ENCODE measurements at regions not wholly inside any gene's neighbourhood (a gene's known extent, or its start where the extent isn't known, plus 50 kb on each side); places are given as distances from the start of the nearest gene placed in this dataset.

DNA sequence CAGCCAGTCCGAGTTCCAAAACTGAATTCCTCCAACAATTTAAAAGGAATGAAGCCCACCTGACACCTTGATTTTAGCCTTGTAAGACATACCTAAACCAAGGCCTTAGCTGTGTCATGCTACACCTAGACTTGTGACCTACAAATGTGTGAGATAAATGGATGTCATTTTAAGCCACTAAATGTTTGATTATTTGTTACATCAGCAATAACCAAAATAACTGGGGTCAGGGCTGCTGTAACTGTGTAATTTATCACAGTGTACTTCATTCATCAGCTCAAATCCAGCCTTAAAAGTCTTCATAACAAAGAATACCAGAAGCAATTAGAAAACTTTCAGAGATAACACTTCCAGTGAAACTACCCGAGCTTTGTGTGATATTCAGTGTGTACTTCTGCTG is 673.0 kb upstream of the ANO3 start:
- H3K27ac ChIP-seq = no peak overlapping the region
- no peaks in the 10 kb centered on the region for H3K27me3 ChIP-seq (replicated peaks)
- no peaks in the 10 kb centered on the region for H3K36me3 ChIP-seq (replicated peaks)
- H3K4me3 ChIP-seq (ENCODE audit: low read depth, low read length) = no peak overlapping the region
- in situ Hi-C loops (cut with HindIII; ENCODE audit: low pct_ligation_motif_present, low sequenced_read_pairs) = no loop called here
- no peak for DNase-seq
- TF ChIP-seq, protein P1, sequence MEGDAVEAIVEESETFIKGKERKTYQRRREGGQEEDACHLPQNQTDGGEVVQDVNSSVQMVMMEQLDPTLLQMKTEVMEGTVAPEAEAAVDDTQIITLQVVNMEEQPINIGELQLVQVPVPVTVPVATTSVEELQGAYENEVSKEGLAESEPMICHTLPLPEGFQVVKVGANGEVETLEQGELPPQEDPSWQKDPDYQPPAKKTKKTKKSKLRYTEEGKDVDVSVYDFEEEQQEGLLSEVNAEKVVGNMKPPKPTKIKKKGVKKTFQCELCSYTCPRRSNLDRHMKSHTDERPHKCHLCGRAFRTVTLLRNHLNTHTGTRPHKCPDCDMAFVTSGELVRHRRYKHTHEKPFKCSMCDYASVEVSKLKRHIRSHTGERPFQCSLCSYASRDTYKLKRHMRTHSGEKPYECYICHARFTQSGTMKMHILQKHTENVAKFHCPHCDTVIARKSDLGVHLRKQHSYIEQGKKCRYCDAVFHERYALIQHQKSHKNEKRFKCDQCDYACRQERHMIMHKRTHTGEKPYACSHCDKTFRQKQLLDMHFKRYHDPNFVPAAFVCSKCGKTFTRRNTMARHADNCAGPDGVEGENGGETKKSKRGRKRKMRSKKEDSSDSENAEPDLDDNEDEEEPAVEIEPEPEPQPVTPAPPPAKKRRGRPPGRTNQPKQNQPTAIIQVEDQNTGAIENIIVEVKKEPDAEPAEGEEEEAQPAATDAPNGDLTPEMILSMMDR (IDR thresholded peaks at IDR 0.05; ENCODE audit: low read depth, low read length, missing control alignments) = no peak

DNA sequence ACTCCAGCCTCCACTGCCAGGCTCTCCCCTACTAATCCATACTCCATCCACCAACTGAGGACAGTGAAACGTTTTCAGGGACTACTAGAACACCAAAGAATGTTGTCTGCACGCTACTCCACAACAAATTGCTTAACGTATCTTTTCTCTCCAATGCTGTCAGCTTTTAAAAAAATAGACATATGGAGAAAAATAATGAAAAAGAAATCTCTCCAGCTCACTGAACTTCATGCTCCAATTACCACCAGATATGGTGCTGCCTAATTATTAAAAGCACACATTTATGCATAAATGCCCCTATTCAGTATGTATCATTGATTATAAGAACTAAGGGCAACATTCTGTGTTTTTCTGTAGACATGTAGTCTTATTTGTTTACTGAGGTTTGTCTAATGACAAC is 672.2 kb upstream of the ANO3 start:
- in situ Hi-C loops (cut with HindIII; ENCODE audit: low pct_ligation_motif_present, low sequenced_read_pairs) = no loop called here
- Histone ChIP-seq H3K36me3 (replicated peaks) (no peaks in the 10 kb centered on the region), H3K27me3 (replicated peaks) (no peaks in the 10 kb centered on the region), H3K27ac (no peak overlapping the region), H3K4me3 (ENCODE audit: low read depth, low read length) (no peak overlapping the region)
- no peak for DNase-seq
- TF ChIP-seq, protein P1 (IDR thresholded peaks at IDR 0.05; ENCODE audit: low read depth, low read length, missing control alignments) = no peak

DNA sequence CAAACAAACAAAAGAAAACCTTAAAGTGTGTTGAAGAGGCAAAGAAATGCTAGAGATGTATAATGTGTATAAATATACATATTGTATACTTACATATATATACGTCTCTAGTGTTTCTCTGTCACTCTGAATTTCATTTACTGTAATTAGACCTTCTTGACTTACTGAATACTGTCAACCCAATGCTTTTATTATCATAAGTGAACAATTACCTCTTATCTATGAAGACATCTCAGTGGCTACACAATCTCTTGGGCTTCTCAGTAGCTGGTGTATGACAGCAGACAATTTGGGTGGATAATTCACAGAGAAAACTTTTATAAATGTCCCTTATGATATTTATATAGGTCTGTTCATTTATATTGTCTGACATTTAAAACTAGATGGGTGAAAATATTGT is 664.1 kb upstream of the ANO3 start:
- TF ChIP-seq, protein P1 (IDR thresholded peaks at IDR 0.05; ENCODE audit: low read depth, low read length, missing control alignments) = no peak
- H3K4me3 ChIP-seq (ENCODE audit: low read depth, low read length) = no peak overlapping the region
- no peaks in the 10 kb centered on the region for H3K36me3 ChIP-seq (replicated peaks)
- no peak overlapping the region for H3K27ac ChIP-seq
- no peaks in the 10 kb centered on the region for H3K27me3 ChIP-seq (replicated peaks)
- in situ Hi-C loops (cut with HindIII; ENCODE audit: low pct_ligation_motif_present, low sequenced_read_pairs) = no loop called here
- DNase-seq = no peak

DNA sequence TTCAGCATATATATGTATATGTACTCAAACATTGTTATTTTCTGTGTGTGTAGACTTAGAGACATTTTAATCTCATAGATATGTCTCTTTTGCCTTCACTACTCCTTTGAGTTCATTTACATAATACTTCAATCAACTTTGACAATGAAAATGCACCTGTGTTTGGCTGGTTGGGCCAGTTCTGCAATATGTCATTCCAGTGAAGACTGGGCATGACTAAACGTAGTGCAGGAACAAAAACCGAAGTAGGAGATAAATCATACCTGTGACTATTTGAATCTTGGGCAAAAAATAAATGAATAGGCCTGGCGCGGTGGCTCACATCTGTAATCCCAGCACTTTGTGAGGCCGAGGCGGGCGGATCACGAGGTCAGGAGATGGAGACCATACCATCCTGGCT is 640.0 kb upstream of the ANO3 start:
- Histone ChIP-seq H3K4me3 (ENCODE audit: low read depth, low read length) (no peak overlapping the region), H3K27ac (no peak overlapping the region), H3K27me3 (replicated peaks) (no peaks in the 10 kb centered on the region), H3K36me3 (replicated peaks) (no peaks in the 10 kb centered on the region)
- TF ChIP-seq, protein P1 (IDR thresholded peaks at IDR 0.05; ENCODE audit: low read depth, low read length, missing control alignments) = no peak
- in situ Hi-C loops (cut with HindIII; ENCODE audit: low pct_ligation_motif_present, low sequenced_read_pairs) = no loop called here
- DNase-seq = no peak

DNA sequence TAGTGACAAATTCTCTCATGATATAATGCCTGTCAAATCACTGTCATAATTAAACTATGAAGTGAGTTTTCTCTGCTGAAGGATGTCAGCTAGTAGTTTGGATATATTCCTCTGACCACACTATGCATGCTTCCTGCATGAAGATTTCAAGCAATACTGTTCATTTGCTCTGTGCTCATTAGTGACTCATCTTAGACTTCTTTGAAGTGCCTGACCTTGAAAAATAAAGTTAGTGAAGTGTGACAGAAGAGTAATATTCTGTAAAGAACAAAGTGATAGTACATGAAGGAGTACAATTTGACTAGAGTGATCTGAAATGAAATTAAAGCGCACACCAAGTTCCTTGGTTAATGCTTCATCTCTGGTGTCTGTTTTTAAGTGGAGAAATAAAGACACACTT is 629.5 kb upstream of the ANO3 start:
- DNase-seq = no peak
- TF ChIP-seq, protein P1 (IDR thresholded peaks at IDR 0.05; ENCODE audit: low read depth, low read length, missing control alignments) = no peak
- Histone ChIP-seq H3K4me3 (ENCODE audit: low read depth, low read length) (no peak overlapping the region), H3K27me3 (replicated peaks) (no peaks in the 10 kb centered on the region), H3K27ac (no peak overlapping the region), H3K36me3 (replicated peaks) (no peaks in the 10 kb centered on the region)
- in situ Hi-C loops (cut with HindIII; ENCODE audit: low pct_ligation_motif_present, low sequenced_read_pairs) = no loop called here

DNA sequence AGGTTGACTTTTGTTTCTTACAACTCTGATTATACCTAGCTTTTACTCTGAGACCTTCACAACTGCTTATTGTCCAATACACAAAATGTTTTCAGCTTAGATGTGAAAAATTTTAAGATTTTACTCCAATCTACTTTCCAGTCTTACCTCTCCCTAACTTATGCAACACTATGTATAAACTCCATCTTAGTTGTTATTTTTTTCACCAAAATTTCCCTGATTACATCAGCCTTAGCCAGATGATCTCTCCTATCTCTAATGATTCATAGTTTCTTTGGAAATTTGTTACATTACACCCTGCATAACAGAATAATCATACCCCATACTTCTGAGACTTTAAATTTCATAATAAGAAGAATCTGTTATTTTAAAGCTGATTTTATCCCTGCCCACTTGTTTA is 621.0 kb upstream of the ANO3 start:
- Histone ChIP-seq H3K27ac (no peak overlapping the region), H3K4me3 (ENCODE audit: low read depth, low read length) (no peak overlapping the region), H3K27me3 (replicated peaks) (no peaks in the 10 kb centered on the region), H3K36me3 (replicated peaks) (no peaks in the 10 kb centered on the region)
- TF ChIP-seq, protein P1 (IDR thresholded peaks at IDR 0.05; ENCODE audit: low read depth, low read length, missing control alignments) = no peak
- in situ Hi-C loops (cut with HindIII; ENCODE audit: low pct_ligation_motif_present, low sequenced_read_pairs) = no loop called here
- DNase-seq = no peak

Measured in brain microvascular endothelial cell (primary cell).